ENCODE measurements at regions not wholly inside any gene's neighbourhood (a gene's known extent, or its start where the extent isn't known, plus 50 kb on each side); places are given as distances from the start of the nearest gene placed in this dataset.

DNA sequence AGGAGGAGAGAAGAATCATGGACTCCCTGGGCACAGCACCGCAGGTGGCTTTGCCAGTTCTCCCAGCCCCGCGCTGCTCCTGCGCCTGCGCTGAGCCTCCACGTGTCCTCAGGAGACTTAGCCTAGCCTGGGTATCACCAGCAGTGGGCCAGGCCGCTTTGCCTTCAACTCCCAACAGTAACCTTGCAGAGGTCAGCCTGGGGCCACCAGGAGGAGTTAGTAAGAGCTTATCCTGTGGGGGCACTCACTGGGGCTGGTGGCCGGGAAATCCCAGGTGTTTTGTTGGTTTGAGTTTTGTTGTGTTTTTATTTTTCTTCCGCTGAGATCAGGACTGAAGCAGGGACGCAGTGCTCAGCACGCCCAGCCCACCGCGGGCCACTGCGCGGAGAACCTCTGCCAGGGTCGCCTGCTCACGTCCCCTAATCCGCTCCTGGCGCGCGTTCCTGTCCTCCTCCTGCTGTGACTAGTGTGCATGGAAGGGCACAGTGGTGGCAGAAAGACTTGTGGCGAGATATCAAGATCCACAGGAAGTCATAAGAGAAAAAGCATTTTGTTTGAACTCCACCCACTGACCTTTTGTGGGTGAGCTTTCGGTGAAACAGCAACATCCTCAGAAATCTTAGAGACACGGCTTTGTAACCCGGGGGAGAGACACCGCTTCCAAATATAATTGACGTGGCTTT, 207.4 kb upstream of the RFC3 start:
- no TSS peak for BruUV-seq (replicated peaks)
- Histone ChIP-seq H2BK5ac (ENCODE audit: low read depth, low read length, poor library complexity, severe bottlenecking) (peak overlapping the region; percentile 29), H3K9ac (ENCODE audit: low read depth, low read length) (peak overlapping the region; percentile 6), H3K4ac (ENCODE audit: low read depth, low read length) (peak overlapping the region; percentile 17), H3K4me2 (ENCODE audit: low read depth, low read length) (peak overlapping the region; percentile 62), H3K36me3 (ENCODE audit: control insufficient read depth, insufficient read depth, low read length) (no peaks in the 10 kb centered on the region), H3K14ac (replicated peaks; ENCODE audit: low read depth, low read length) (peak overlapping the region; percentile 54; the same call in 1 of the 2 replicates), H3K4me3 (ENCODE audit: insufficient read depth, low read depth, low read length) (no peak overlapping the region), H3K27me3 (ENCODE audit: control insufficient read depth, insufficient read depth, low read length) (no peaks in the 10 kb centered on the region), H3K18ac (ENCODE audit: low read depth, low read length) (peak overlapping the region; percentile 53), H2AK9ac (replicated peaks; ENCODE audit: low read depth, low read length, poor library complexity) (no peak overlapping the region), H2AK5ac (ENCODE audit: low read depth, low read length) (peak overlapping the region; percentile 33; the same call in 1 of the 2 replicates), H2AFZ (replicated peaks; ENCODE audit: low read length, poor library complexity) (peak overlapping the region; percentile 84), H3K56ac (ENCODE audit: extremely low read depth, insufficient read depth, low read length) (peak overlapping the region; percentile 18; the same call in 1 of the 2 replicates), H3K27ac (ENCODE audit: insufficient read depth, low read length) (peak overlapping the region; percentile 78), H2BK120ac (ENCODE audit: low read depth, low read length) (peak overlapping the region; percentile 73), H3K9me3 (ENCODE audit: control insufficient read depth, insufficient read depth, low read length) (no peaks in the 10 kb centered on the region), H4K5ac (ENCODE audit: low read depth, low read length) (peak overlapping the region; percentile 68), H4K8ac (ENCODE audit: low read depth in 2 of 2, low read length in 2 of 2) (peak overlapping the region; percentile 24 to 47), H3K79me1 (ENCODE audit: low read depth in 1 of 2, low read length in 2 of 2) (no peaks in the 10 kb centered on the region), H2BK15ac (ENCODE audit: low read depth, low read length) (peak overlapping the region; percentile 67; the same call in 2 of the 3 replicates), H3K23ac (ENCODE audit: low read depth, low read length) (0 out of 2 replicates have a peak overlapping the region, but pooled peaks have one; percentile 20), H3K9me1 (ENCODE audit: insufficient read depth, low read length) (no peaks in the 10 kb centered on the region), H4K20me1 (ENCODE audit: insufficient read depth, low read length) (no peaks in the 10 kb centered on the region), H4K91ac (ENCODE audit: insufficient read depth, low read depth, low read length) (peak overlapping the region; percentile 79), H3K4me1 (ENCODE audit: control insufficient read depth, insufficient read depth, low read length) (peaks cover 5% of the 10 kb centered on the region), H2BK20ac (ENCODE audit: low read depth, low read length) (peak overlapping the region; percentile 73)
- no peak for TF ChIP-seq CHD1 (IDR thresholded peaks at IDR 0.05; ENCODE audit: low read depth, low read length)
- TF ChIP-seq FOS (IDR thresholded peaks at IDR 0.05; ENCODE audit: low read depth, low read length), result no peak
- no peak for TF ChIP-seq BHLHE40 (IDR thresholded peaks at IDR 0.05; ENCODE audit: low read depth, low read length)
- no peak for TF ChIP-seq SMC3 (IDR thresholded peaks at IDR 0.05; ENCODE audit: low read depth, low read length)
- TF ChIP-seq NFE2L2 (IDR thresholded peaks at IDR 0.05; ENCODE audit: low read depth, low read length), result no peak
- TF ChIP-seq, protein P1, sequence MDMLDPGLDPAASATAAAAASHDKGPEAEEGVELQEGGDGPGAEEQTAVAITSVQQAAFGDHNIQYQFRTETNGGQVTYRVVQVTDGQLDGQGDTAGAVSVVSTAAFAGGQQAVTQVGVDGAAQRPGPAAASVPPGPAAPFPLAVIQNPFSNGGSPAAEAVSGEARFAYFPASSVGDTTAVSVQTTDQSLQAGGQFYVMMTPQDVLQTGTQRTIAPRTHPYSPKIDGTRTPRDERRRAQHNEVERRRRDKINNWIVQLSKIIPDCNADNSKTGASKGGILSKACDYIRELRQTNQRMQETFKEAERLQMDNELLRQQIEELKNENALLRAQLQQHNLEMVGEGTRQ (IDR thresholded peaks at IDR 0.05; ENCODE audit: low read depth, low read length), result no peak
- TF ChIP-seq, protein P2, sequence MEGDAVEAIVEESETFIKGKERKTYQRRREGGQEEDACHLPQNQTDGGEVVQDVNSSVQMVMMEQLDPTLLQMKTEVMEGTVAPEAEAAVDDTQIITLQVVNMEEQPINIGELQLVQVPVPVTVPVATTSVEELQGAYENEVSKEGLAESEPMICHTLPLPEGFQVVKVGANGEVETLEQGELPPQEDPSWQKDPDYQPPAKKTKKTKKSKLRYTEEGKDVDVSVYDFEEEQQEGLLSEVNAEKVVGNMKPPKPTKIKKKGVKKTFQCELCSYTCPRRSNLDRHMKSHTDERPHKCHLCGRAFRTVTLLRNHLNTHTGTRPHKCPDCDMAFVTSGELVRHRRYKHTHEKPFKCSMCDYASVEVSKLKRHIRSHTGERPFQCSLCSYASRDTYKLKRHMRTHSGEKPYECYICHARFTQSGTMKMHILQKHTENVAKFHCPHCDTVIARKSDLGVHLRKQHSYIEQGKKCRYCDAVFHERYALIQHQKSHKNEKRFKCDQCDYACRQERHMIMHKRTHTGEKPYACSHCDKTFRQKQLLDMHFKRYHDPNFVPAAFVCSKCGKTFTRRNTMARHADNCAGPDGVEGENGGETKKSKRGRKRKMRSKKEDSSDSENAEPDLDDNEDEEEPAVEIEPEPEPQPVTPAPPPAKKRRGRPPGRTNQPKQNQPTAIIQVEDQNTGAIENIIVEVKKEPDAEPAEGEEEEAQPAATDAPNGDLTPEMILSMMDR (conservative IDR thresholded peaks at IDR 0.05; ENCODE audit: low read depth, low read length), result no peak
- TF ChIP-seq CEBPB (IDR thresholded peaks at IDR 0.05; ENCODE audit: low read depth, low read length), result no peak
- TF ChIP-seq, protein P3, sequence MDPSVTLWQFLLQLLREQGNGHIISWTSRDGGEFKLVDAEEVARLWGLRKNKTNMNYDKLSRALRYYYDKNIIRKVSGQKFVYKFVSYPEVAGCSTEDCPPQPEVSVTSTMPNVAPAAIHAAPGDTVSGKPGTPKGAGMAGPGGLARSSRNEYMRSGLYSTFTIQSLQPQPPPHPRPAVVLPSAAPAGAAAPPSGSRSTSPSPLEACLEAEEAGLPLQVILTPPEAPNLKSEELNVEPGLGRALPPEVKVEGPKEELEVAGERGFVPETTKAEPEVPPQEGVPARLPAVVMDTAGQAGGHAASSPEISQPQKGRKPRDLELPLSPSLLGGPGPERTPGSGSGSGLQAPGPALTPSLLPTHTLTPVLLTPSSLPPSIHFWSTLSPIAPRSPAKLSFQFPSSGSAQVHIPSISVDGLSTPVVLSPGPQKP (IDR thresholded peaks at IDR 0.05; ENCODE audit: borderline replicate concordance, low read depth, low read length), result no peak
- no peak for TF ChIP-seq POLR2A (IDR thresholded peaks at IDR 0.05; ENCODE audit: low read depth, low read length)
- TF ChIP-seq RCOR1 (IDR thresholded peaks at IDR 0.05; ENCODE audit: insufficient replicate concordance, low read length), result no peak
- no peak for TF ChIP-seq MAFK (IDR thresholded peaks at IDR 0.05; ENCODE audit: low read depth, low read length)
- in situ Hi-C loops (cut with MboI; ENCODE audit: low sequenced_read_pairs) (no loop called here), intact Hi-C loops (cut with micrococcal nuclease) (no loop called here), dilution Hi-C loops (cut with HindIII; ENCODE audit: low sequenced_read_pairs, unreplicated experiment) (no loop called here)
- POLR2A ChIA-PET (ENCODE audit: unreplicated experiment), result no interaction called here
- peak; percentile 57 for ATAC-seq (ENCODE audit: low read depth)
- no peak for DNase-seq
- 20% methylated on average over 4 of the region's 27 CpGs; no CpG with 5 or more reads in 1 of the 2 experiments for WGBS, 2 experiments (ENCODE audit: extremely low coverage in 2 of 2, insufficient read length in 1 of 2)
- CTCF ChIA-PET, result no interaction called here

Measured in IMR-90 (cell line).